H1 (cell line): ENCODE measurements at regions not wholly inside any gene's neighbourhood (a gene's known extent, or its start where the extent isn't known, plus 50 kb on each side); places are given as distances from the start of the nearest gene placed in this dataset.

Experiments used
- CTCF ChIA-PET: fragments of 300-600 bp; sonication (Branson Sonifier 250); formaldehyde crosslinking; loops from one replicate; lab custom pipeline; 2021; ENCODE audit not compliant: partially characterized antibody; lab: Charles Lee
- POLR2A ChIA-PET: fragments of 300-600 bp; sonication (Branson Sonifier 250); formaldehyde crosslinking; loops from one replicate; lab custom pipeline; 2021; ENCODE audit warnings: inconsistent platforms; ENCODE audit not compliant: partially characterized antibody; lab: Charles Lee
- DNase-seq, 2 experiments: peaks; one replicate each; pipeline versions ENCODE4 v3.0.0 to v3.0.0-alpha.2; 2010 to 2022; ENCODE audit warnings: low spot score in 2 of 2, low read depth in 1 of 2, mixed read lengths in 1 of 2
- FAIRE-seq: peaks from 2 replicates; lab custom pipeline; 2011; peaks lifted over from hg19 to GRCh38; lab: Jason Lieb, UNC
- H2AFZ ChIP-seq: 2 replicates; pipeline ENCODE4 v1.8.1; 2012; ENCODE audit warnings: low read length, inconsistent platforms
- H2AK5ac ChIP-seq: 2 replicates; pipeline ENCODE4 v1.6.1; 2013; ENCODE audit warnings: low read depth, low read length
- H2BK120ac ChIP-seq: replicated peaks from 2 replicates; pipeline ENCODE3; 2013; ENCODE audit warnings: low read depth, low read length, inconsistent platforms
- H2BK12ac ChIP-seq: 2 replicates; pipeline ENCODE4 v1.6.1; 2013; ENCODE audit warnings: low read depth, low read length
- H2BK15ac ChIP-seq: 2 replicates; pipeline ENCODE4 v1.6.1; 2013; ENCODE audit warnings: low read length
- H2BK20ac ChIP-seq: 2 replicates; pipeline ENCODE4 v1.6.1; 2013; ENCODE audit warnings: low read length
- H2BK5ac ChIP-seq: 2 replicates; pipeline ENCODE4 v1.6.1; 2013; ENCODE audit warnings: low read depth, low read length
- H3K14ac ChIP-seq: 2 replicates; pipeline ENCODE4 v1.6.1; 2013; ENCODE audit warnings: inconsistent platforms; ENCODE audit not compliant: insufficient read length
- H3K18ac ChIP-seq: 2 replicates; pipeline ENCODE4 v1.6.1; 2013; ENCODE audit warnings: low read length; ENCODE audit errors: extremely low read depth
- H3K23ac ChIP-seq: 2 replicates; pipeline ENCODE4 v1.6.1; 2013; ENCODE audit warnings: inconsistent platforms; ENCODE audit not compliant: insufficient read length
- H3K23me2 ChIP-seq: 2 replicates; pipeline ENCODE4 v1.6.1; 2013; ENCODE audit warnings: low read depth, low read length
- H3K27ac ChIP-seq: 2 replicates; pipeline ENCODE4 v1.6.1; 2011; ENCODE audit warnings: low read depth, low read length, inconsistent platforms
- H3K27me3 ChIP-seq, 4 experiments: replicated peaks in 1 of 4; 1 replicate in 1 of 4; 2 replicates in 3 of 4; pipeline versions ENCODE4 v1.6.1 to v1.8.1; 2011 to 2013; ENCODE audit warnings: low read length in 3 of 4, mild to moderate bottlenecking in 3 of 4, inconsistent platforms in 2 of 4, mixed read lengths in 2 of 4, moderate library complexity in 1 of 4; ENCODE audit not compliant: control insufficient read depth in 3 of 4, insufficient read depth in 3 of 4; ENCODE audit errors: extremely low read depth in 1 of 4
- H3K36me3 ChIP-seq, 4 experiments: 2 replicates each; pipeline versions ENCODE4 v1.6.1 to v1.8.1; 2011 to 2013; ENCODE audit warnings: mild to moderate bottlenecking in 4 of 4, low read length in 3 of 4, moderate library complexity in 2 of 4, control low read depth in 1 of 4, inconsistent platforms in 1 of 4; ENCODE audit not compliant: insufficient read depth in 4 of 4, control insufficient read depth in 2 of 4
- H3K4ac ChIP-seq: replicated peaks from 2 replicates; pipeline ENCODE3; 2013; ENCODE audit warnings: low read length, low read depth, mixed read lengths, inconsistent platforms; ENCODE audit not compliant: insufficient read length
- H3K4me1 ChIP-seq, 4 experiments: replicated peaks in 1 of 4; 1 replicate in 1 of 4; 2 replicates in 3 of 4; pipeline versions ENCODE4 v1.6.1 to v1.8.1; 2011 to 2013; ENCODE audit warnings: low read length in 3 of 4, inconsistent platforms in 2 of 4, mixed read lengths in 1 of 4; ENCODE audit not compliant: insufficient read depth in 4 of 4, control insufficient read depth in 3 of 4
- H3K4me2 ChIP-seq, 2 experiments: 2 replicates each; pipeline versions ENCODE4 v1.6.1 to v1.8.1; 2011 to 2013; ENCODE audit warnings: low read depth in 2 of 2, low read length in 2 of 2, control low read depth in 1 of 2, inconsistent platforms in 1 of 2, mild to moderate bottlenecking in 1 of 2; ENCODE audit not compliant: insufficient read depth in 1 of 2
- H3K4me3 ChIP-seq, 4 experiments: fragments of 200-600, 300-600 bp in 1 of 4; sonication (generic), shearing (Covaris generic), sonication (Bioruptor Twin) in 1 of 4; 2 replicates each; pipeline versions ENCODE4 v1.5.1 to v1.8.1; 2011 to 2016; ENCODE audit warnings: low read length in 4 of 4, low read depth in 3 of 4, control low read depth in 2 of 4, inconsistent platforms in 2 of 4, mild to moderate bottlenecking in 2 of 4, mixed read lengths in 1 of 4, moderate library complexity in 1 of 4; ENCODE audit not compliant: insufficient read depth in 2 of 4; ENCODE audit errors: extremely low read depth in 1 of 4
- H3K56ac ChIP-seq: replicated peaks from 2 replicates; pipeline ENCODE3; 2013; ENCODE audit warnings: low read depth, mild to moderate bottlenecking, mixed read lengths, low read length, inconsistent platforms; ENCODE audit not compliant: insufficient read length
- H3K79me1 ChIP-seq: 2 replicates; pipeline ENCODE4 v1.6.1; 2013; ENCODE audit warnings: low read depth, low read length, control low read depth
- H3K79me2 ChIP-seq, 2 experiments: 2 replicates each; pipeline versions ENCODE4 v1.6.1 to v1.8.1; 2012 to 2013; ENCODE audit warnings: low read length in 2 of 2, mild to moderate bottlenecking in 2 of 2, inconsistent platforms in 1 of 2; ENCODE audit not compliant: insufficient read depth in 2 of 2, control insufficient read depth in 1 of 2
- H3K9ac ChIP-seq, 4 experiments: replicated peaks in 1 of 4; 1 replicate in 1 of 4; 2 replicates in 3 of 4; pipeline versions ENCODE4 v1.6.1 to v1.8.1; 2011 to 2013; ENCODE audit warnings: low read depth in 3 of 4, low read length in 3 of 4, control low read depth in 2 of 4, mild to moderate bottlenecking in 2 of 4, moderate library complexity in 2 of 4, inconsistent platforms in 1 of 4; ENCODE audit errors: extremely low read depth in 1 of 4
- H3K9me3 ChIP-seq, 2 experiments: 2 replicates each; pipeline versions ENCODE4 v1.6.1 to v1.8.1; 2012 to 2013; ENCODE audit warnings: mild to moderate bottlenecking in 2 of 2, moderate library complexity in 2 of 2, control low read depth in 1 of 2, inconsistent platforms in 1 of 2, low read depth in 1 of 2, low read length in 1 of 2, mixed read lengths in 1 of 2; ENCODE audit not compliant: insufficient read depth in 2 of 2
- H4K20me1 ChIP-seq, 2 experiments: replicated peaks in 1 of 2; 2 replicates each; pipeline versions ENCODE3 to v1.8.1; 2011 to 2013; ENCODE audit warnings: inconsistent platforms in 2 of 2, low read length in 2 of 2, mild to moderate bottlenecking in 1 of 2; ENCODE audit not compliant: insufficient read depth in 2 of 2, control insufficient read depth in 1 of 2
- H4K5ac ChIP-seq: 2 replicates; pipeline ENCODE4 v1.6.1; 2013; ENCODE audit warnings: low read length, low read depth, mixed read lengths, inconsistent platforms; ENCODE audit not compliant: insufficient read length
- H4K8ac ChIP-seq: 2 replicates; pipeline ENCODE4 v1.8.0; 2013; ENCODE audit warnings: mild to moderate bottlenecking, moderate library complexity, low read length, inconsistent platforms; ENCODE audit not compliant: insufficient read depth; ENCODE audit errors: extremely low read depth
- H4K91ac ChIP-seq: replicated peaks from 2 replicates; pipeline ENCODE3; 2013; ENCODE audit warnings: low read length, mixed read lengths, inconsistent platforms; ENCODE audit not compliant: insufficient read length
- CBX5 ChIP-seq: fragments of 300-800, 300-1000 bp; sonication (generic); IDR thresholded peaks from 2 replicates; pipeline ENCODE4 v1.7.1; 2016; ENCODE audit warnings: antibody characterized with exemption, low read length, low read depth
- CHD1 ChIP-seq: IDR thresholded peaks from 2 replicates; pipeline ENCODE4 v1.6.1; 2012; ENCODE audit warnings: low read depth, low read length, improper control_type of control experiment
- EZH2 ChIP-seq: fragments of 200-600 bp; sonication (generic); IDR thresholded peaks from 2 replicates; pipeline ENCODE4 v1.7.1; 2012; ENCODE audit warnings: low read depth, mild to moderate bottlenecking, moderate library complexity, low read length, inconsistent platforms; ENCODE audit not compliant: severe bottlenecking
- GABPA ChIP-seq: IDR thresholded peaks from 2 replicates; pipeline ENCODE4 v1.6.1; 2011; ENCODE audit warnings: mild to moderate bottlenecking, low read length, moderate library complexity, borderline replicate concordance; ENCODE audit not compliant: insufficient read depth
- KDM4A ChIP-seq: IDR thresholded peaks from one replicate; pipeline ENCODE4 v1.7.1; 2012; ENCODE audit warnings: low read depth, mild to moderate bottlenecking, moderate library complexity, low read length, inconsistent platforms; ENCODE audit not compliant: severe bottlenecking
- MAFK ChIP-seq: IDR thresholded peaks from 2 replicates; pipeline ENCODE4 v1.6.1; 2012; ENCODE audit warnings: low read depth, mild to moderate bottlenecking, improper control_type of control experiment, low read length
- POLR2AphosphoS5 ChIP-seq: IDR thresholded peaks from 2 replicates; pipeline ENCODE4 v1.6.1; 2011; ENCODE audit warnings: low read depth, low read length
- RBBP5 ChIP-seq: IDR thresholded peaks from 2 replicates; pipeline ENCODE4 v1.7.1; 2012; ENCODE audit warnings: low read depth, mild to moderate bottlenecking, inconsistent platforms, low read length, moderate library complexity, borderline replicate concordance
- SIX5 ChIP-seq: IDR thresholded peaks from 2 replicates; pipeline ENCODE4 v1.6.1; 2011; ENCODE audit warnings: mild to moderate bottlenecking, low read depth, low read length
- SP1 ChIP-seq: IDR thresholded peaks from 2 replicates; pipeline ENCODE4 v1.6.1; 2011; ENCODE audit warnings: low read depth, low read length
- TEAD4 ChIP-seq: IDR thresholded peaks from 2 replicates; pipeline ENCODE4 v1.6.1; 2012; ENCODE audit warnings: low read depth, low read length, inconsistent platforms, mixed read lengths
- WGBS, 2 experiments: shearing (Covaris generic) in 1 of 2; methylation state at CpG; one replicate each; pipeline versions ENCODE4 v1.1.6 to v1.1.7; 2013 to 2015; ENCODE audit warnings: low lambda C conversion rate in 2 of 2, mixed read lengths in 2 of 2, inconsistent platforms in 1 of 2, low coverage in 1 of 2, missing lambda C conversion rate in 1 of 2; ENCODE audit not compliant: insufficient replicate concordance in 2 of 2, insufficient coverage in 1 of 2, insufficient read length in 1 of 2; ENCODE audit errors: extremely low coverage in 1 of 2, missing lambda C conversion rate in 1 of 2; 5-methylcytosine and 5-hydroxymethylcytosine counted together

DNA sequence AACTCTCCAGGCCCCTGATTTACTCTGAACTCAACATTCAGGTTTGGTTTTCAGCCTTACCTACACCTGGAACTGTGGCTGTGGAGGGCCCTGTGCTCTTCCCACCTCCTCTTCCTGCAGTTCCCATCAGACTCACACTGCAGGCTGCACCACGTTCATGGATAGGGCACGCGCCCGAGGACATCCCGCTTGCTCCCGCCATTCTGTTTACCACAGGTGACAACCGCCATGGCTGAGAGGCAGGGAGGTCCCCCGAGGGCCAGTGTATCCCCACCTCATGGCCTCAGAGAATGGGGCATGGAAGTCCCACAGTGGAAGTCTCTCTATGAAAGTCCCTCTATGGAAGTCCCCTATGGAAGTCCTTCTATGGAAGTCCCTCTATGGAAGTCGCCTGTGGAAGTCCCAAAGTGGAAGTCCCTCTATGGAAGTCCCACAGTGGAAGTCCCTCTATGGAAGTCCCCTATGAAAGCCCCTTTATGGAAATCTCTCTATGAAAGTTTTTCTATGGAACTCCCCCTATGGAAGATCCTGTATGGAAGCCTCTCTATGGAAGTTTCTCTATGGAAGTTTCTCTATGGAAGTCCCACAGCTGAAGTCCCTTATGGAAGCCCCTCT lies 358.4 kb upstream of the SALL3 start:
- CTCF ChIA-PET: interaction anchor here (1.9 kb wide), 1 partner anchor 24 kb away, joined by 5 read pairs; no protein-coding TSS in a partner anchor
- Histone ChIP-seq H3K14ac (no peak overlapping the region), H3K27me3 (no peaks in the 10 kb centered on the region), H2BK12ac (no peak overlapping the region), H3K4me3 (no peak overlapping the region), H3K9ac (no peak overlapping the region), H2BK20ac (no peak overlapping the region), H3K18ac (no peak overlapping the region), H3K4me1 (peaks cover 0 to 6% (median 0%) of the 10 kb centered on the region in 4 experiments; a peak in 2 of 7 replicates), H2AFZ (no peak overlapping the region), H4K8ac (no peak overlapping the region), H3K23ac (no peak overlapping the region), H4K5ac (no peak overlapping the region), H3K27ac (no peak overlapping the region), H3K23me2 (no peaks in the 10 kb centered on the region), H4K91ac (no peak overlapping the region), H3K79me1 (peaks cover 3% of the 10 kb centered on the region; the same call in 1 of the 2 replicates), H3K4me2 (no peak overlapping the region), H3K9me3 (peaks cover 3 to 7% of the 10 kb centered on the region in 2 experiments; a peak in 2 of 4 replicates), H2AK5ac (no peak overlapping the region), H2BK5ac (no peak overlapping the region), H2BK15ac (no peak overlapping the region), H3K56ac (no peak overlapping the region), H2BK120ac (no peak overlapping the region), H3K79me2 (no peaks in the 10 kb centered on the region), H3K36me3 (no peaks in the 10 kb centered on the region), H4K20me1 (no peaks in the 10 kb centered on the region), H3K4ac (no peak overlapping the region)
- 92% methylated on average over 9 of the region's 9 CpGs; no CpG with 5 or more reads in 1 of the 2 experiments for WGBS, 2 experiments
- no peak for DNase-seq
- FAIRE-seq: no peak
- POLR2A ChIA-PET: no interaction called here
- TF ChIP-seq MAFK (no peak), RBBP5 (no peak), POLR2AphosphoS5 (no peak), TEAD4 (no peak), CHD1 (no peak), EZH2 (no peak), GABPA (no peak), KDM4A (no peak), CBX5 (no peak), SIX5 (no peak), SP1 (no peak)
